ENCODE measurements at regions not wholly inside any gene's neighbourhood (a gene's known extent, or its start where the extent isn't known, plus 50 kb on each side); places are given as distances from the start of the nearest gene placed in this dataset.
"Not testable (repeated sequence)": the region's sequence is repeated elsewhere in the genome, so short reads cannot be mapped to it uniquely, and the experiment has no call there.

DNA sequence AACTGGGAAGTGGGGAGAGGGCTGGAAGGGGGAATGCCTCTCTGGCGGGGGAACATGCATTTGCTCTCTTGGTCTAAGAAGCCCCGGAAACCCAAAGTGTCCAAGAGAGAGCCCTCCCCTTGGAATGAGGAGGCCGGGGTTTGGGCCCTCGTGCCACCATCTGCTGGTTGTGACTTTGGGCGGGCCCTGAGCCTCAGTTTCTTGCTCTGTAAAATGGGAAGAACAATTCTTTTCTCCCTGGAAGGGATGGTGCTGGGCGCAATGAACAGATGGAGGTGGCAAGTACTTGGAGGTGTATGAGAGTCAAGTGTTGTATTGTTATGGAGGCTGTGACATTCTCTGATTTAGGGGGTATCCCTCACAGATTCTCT is 69.9 kb upstream of the TARDBP start:
- no peak for DNase-seq

DNA sequence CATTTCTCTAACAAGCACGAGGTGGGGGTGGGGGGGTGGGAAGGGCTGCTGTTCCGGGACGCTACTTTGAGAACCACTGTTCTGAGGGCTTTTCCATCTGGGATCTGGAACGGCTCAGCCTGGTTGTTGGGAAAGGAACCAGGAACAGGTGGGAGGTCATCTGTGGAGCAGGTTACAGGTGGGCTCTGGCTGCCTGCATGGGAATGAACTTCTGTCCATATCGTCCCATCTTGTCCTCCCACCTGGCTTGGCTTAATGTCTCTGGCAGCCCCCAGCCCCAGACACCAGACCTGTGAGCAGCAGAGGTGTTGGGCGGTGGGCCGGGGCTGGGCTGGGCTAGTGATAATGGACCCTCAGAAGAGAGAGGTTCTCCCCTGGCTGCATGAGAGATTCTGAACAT is 69.4 kb upstream of the TARDBP start:
- no peak for DNase-seq

DNA sequence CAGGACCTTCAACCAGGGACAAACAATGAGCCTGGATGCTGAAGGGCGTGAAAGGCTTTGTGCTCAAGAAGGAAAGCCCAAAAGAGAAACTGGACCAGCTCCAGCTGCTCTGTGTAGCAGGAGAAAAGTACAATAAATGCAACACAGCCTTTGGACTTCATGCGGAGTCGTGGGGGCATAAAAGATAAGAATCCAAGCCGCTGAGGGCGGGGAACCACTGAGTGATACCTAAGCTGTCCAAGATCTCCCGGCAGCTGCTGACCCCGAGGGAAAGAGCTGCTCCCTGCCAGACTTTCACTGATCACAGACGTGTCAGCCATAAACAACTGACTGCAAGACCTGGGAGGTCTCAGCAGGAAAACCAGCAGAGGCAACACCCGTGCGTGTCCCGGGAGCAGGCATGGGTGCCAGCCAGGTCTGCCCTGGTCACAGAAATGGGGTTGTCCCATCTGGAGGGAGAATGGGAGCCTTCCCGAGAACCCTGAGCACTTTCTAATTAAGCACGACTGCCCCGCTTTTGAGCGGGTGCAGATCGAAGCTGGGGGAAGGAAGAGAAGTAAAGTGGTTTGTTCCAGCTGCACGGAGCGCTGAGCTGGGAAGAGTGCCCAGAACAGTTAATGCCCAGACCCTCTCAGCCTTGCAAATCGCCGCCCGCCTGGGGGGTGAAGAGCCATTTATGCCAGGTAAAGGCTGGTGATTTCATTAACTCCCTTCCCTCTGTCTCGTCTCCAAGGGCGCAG is 68.3 kb upstream of the TARDBP start:
- peak; percentile 64 to 79 for DNase-seq

DNA sequence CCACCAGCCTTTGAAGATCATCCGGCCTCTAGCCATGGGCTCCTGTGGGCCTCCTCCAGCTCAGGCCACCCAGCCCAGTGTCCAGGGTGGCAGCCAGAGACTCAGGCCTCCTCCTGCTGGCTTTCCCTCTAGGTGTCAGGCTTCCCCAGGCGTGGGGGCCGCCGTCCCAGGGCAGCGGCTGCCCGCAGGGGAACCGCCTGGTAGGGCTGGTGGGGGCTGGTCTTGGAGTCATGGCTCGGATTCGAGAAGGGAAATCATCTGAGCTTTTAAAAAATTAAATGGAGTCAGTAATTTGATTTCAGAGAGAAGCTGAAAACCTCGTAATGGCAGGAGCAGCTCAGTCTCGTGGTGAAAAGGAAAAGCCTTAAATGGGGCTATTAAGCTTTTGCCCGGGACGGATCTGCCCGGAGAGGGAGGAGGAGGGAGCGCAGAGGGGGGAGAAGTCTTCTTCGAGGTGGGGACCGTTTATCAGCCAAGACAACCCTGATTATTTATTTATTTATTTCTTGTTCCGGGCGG is 66.4 kb upstream of the TARDBP start:
- DNase-seq: no peak

DNA sequence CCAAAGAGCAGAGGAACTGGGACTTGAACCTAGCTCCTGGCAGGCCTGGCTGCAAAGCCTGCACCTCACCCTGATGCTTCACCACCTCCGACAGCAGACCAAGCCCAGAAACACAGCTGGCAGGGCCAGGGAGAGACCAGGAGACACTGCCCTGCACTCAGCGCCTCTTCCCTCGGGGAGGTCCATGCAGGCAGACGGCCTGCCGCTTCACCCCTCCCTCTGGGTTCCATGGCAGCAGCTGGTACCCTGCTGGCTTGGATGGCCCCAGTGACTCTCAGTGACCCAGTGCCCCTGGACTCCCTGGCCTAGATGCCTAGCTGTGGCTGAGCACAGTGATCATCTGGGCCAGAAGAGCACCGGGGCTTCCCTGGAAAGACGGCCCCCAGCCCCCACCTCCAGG is 65.3 kb upstream of the TARDBP start:
- no peak for DNase-seq

DNA sequence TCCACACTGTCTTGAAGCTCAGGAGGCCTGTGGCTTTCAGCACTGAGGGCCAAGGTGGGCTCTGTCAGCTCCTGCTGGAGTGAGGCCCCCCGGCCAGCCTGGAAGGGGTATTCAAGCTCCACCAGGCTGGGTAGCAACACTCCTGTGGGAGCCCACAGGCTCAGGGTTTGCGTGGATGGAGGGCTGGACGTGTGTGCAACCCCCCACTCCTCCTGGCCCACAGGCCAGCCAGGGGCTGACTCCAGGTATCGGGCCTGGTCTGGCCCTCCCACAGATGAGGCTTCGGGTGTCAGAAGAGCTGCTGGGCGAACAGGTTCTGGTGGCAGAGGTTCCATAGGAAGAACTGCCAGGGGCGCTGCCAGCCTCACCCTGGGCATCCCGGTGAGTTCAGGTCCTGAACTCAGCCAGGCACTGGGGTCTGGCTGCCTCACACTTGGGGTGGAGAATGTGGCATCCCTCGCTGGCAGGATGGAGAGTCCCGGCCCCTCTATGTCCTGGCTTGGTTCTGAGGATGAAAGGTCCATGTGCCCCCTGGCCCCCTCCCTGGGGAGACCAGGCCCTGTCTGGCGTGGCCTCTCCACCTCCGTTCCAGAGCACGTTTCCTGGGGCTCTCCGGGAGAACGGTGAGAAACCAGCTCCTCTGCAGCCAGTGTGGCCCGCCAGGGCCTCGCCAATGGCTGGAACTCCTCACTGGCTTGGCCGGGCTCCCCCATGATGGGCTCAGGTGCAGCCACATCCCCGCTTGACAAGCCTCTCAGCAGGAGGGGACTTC is 64.6 kb upstream of the TARDBP start:
- DNase-seq: no peak

DNA sequence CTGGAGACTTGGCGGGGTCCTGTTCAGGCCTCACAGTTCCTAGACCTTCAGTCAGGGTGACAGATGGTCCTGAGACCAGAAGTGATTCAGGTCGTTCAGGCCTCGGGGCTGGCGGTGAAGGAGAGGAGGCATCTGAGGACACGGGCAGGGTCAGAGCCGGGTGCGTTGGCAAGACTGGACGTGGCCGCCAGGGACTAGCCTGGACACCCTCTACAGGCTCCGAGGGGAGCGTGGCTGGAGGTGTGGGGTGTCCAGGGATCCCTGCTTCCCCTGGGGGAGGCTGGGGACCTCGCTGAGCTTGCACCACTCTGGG is 64.0 kb upstream of the TARDBP start:
- DNase-seq: no peak

DNA sequence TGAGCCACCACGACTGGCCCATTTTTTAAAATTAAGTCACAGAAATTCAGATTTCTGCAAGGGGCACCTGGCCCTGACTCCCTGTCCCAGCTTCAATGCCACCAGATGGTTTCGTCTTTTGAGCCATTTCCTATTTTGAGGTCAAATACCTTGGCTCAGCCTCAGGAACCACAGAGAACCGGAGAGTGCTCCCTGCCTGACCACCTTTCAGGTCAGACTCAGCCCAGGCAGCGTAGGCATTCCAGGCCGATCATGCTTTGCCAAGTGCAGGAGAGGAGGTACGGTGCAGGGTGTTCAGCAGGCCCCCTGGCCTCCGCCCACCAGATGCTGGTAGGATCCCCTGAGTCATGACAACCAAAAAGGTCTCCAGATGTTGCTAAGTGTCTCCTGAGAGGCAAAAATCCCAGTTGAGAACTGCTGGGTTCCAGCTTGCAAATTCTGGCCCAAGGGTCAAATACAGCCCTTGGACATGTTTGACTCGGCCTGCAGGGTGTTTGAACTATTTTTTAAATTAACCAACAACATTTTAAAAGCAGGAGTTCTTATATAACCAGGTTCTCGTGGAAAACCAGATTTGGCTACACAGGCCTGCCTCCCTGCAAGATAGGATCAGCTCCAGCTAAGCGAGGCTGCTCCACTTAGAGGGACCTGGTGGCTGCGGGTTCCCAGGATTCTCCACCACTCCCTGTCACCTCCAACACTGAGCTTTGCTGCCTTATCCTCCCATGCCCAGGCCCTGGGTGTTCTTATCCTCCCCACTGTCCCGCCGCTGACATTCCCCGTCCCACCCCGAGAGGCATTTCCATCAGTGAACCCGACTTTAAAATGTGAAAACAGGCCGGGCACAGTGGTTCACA is 61.9 kb upstream of the TARDBP start:
- no peak for DNase-seq

DNA sequence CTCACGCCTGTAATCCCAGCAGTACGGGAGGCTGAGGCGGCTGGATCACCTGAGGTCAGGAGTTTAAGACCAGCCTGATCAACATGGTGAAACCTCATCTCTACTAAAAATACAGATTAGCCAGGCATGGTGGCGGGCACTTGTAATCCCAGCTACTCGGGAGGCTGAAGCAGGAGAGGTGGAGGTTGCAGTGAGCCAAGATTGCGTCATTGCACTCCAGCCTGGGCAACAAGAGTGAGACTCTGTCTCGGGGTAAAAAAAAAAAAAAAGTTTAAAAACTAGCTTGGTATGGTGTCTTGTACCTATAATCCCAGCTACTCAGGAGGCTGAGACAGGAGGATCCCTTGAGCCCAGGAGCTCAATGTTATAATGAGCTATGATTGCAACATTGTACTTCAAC is 61.2 kb upstream of the TARDBP start:
- DNase-seq: not testable (repeated sequence)

DNA sequence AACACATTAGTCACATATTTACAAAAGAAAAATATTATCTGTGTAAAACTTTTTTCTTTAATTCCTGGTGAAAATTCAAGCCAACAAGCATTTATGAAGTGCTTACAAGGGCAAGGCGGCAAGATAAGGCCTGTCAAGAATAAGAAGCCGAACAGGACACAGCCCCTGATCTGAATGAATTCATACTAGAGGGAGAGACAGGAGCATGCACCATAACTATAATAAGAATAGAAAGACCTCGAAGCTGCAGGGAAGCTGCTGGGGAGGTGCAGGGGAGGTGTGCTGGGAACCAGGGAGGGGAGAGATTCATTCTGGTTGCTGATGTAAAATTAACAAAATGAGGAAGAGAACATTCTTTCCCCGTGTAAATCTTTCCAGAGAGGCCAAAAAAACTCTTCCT is 60.5 kb upstream of the TARDBP start:
- no peak for DNase-seq

DNA sequence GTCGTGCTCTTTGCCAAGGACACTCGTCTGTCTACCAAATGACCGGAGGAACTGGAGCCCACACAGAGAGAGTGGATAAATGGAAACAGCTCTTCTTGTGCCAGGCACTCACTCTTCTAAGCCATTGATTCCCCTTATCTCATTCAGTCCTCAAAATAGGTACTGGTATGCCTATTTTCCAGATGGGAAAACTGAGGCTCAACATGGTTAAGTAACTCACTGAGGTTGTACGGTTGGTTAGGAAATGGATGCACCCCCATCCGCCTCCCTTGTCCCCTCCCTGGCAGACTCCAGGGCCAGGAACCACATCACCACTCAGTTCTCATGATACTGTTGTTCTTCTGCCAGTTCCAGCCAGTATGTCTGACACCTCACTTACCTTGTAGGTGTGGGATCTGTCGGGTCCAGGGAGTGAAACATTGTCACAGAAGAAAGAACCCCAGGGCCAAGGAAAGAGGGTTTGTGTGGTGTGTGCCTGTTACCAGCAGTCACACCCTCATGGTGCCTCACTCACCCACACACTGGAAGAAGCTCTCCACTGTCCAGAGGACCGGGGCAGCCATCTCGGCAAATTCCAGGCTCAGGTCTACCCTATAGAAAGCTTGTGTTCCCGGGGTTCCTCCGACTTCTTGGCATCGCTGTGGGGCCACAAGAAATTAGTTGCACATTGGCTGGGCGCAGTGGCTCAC is 58.8 kb upstream of the TARDBP start:
- DNase-seq: no peak

DNA sequence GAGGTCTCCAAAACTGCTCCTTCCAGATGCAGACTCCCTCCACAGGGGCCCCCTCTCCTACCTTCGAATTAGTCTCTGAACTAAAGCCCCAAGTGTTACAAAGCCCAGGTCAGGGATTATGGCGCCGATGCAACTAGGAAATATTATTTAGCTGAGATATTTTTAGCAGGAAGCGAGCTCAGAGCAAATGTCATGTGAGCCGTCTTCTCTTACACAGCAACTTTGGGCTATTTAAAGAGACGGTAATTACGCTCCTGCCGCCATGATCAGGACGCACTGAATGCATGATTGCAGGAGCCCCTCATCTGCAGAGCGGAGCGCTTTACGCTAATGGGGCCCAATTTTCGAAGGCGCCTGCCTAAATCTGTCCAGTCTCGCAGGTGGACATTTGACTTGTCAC is 55.3 kb upstream of the TARDBP start:
- no peak for DNase-seq

DNA sequence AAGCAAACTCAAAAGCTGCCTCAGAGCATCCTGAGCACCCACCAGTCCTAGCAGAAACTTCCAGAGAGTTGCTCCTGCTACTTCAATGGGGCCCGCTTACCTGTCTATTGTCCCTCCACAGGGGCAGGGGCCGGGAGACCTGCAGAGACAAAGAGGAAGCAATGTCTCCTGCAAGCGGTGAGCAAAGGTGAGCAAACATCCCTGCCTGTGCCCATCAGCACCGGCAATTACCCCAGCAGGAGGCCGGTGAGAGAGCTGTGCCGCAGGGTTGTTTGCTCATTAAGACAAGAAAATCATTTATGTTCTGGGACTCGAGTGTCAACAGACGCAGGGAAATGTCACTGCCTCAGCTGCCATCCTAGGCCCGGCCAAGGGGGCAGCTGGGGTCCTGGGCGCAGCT is 53.8 kb upstream of the TARDBP start:
- peak; percentile 87 to 91 for DNase-seq

DNA sequence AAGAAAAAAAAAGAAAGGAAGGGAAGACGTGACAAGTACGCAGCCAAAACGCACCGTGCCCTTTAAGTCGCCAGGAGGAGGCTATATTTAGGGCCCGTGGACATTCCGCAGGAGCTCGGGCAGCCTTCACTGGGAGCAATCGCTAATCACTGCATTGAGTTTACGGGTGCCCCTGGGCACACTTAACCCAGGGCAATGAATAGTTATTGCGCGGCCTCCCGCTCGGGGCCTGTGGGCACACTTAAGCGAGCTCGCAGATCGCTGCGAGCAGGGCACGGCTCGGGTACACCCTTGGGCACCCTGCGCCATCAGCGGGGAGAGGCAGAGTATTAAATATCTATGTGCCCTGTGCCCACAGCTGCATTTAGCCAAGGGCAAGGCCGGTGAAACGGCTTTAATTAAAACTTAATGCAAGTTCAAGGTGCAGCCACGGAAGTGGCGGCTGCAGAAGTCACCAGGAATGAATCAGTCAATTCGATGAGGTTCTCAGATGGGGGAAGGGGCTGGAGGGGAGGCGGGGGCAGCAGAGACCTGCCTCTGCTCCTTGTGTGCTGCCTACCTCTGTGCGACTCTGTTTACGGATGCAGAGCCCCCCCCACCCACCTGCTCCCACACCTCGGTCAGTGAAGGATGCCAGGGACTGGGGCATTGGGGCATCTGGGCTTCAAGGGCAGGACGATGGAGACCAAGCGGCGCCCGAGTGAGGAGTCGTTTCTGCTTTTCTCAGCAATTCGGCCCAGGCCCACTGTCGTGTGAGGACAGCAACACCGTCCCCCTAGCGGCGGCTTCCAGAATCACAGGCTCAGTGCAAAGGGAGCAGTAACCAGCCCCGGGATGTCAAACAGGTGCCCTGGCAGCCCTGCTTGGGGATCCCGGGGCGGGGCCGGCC is 51.8 kb upstream of the TARDBP start:
- peak; percentile 75 to 87 for DNase-seq

DNA sequence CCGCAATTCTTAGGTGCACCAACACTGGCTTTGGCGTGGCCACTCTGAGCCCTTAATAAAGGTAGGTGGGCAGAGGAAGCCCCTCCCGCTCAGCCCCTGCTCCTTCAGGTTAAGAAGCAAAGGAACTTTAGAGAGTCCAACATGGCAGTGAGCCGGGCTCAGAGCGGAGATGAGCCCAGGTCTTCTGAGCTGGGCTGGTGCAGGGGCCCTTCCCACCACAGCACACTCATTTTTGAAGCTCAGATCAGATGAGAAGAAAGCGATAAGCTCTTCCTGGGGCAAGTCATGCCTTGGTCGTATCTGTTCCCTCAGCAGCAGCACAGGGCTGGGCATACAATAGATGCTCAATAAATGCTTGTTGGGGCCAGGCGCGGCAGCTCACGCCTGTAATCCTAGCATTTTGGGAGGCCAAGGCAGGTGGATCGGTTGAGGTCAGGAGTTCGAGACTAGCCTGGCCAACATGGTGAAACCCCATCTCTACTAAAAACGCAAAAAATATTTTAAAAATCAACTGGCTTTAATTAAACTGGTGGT is 51.1 kb upstream of the TARDBP start:
- no peak for DNase-seq

DNA sequence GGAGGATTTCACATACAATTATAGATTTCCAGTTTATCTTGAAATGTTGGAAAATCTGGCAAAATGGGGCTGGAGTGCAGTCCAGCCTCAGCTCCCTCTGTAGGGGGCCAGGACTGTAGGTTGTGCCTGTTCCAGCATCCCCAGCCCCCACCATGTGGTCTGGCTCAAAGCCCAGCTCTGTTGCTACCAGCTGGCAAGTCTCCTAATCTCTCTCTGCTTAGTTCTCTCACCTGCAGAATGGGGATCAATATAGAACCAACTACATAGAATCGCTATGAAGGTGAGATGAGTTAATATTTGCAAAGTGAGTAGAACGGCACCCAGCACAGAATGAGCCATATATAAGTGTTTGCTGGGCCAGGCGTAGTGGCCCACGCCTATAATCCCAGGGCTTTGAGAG is 50.0 kb upstream of the TARDBP start:
- peak in 1 of 2 experiments; percentile 29 for DNase-seq
